WTC11 (cell line): ENCODE measurements at regions not wholly inside any gene's neighbourhood (a gene's known extent, or its start where the extent isn't known, plus 50 kb on each side); places are given as distances from the start of the nearest gene placed in this dataset.
"Not testable (repeated sequence)": the region's sequence is repeated elsewhere in the genome, so short reads cannot be mapped to it uniquely, and the experiment has no call there.

Experiments
- ATAC-seq: fragments of 200-7000 bp; cut with Tn5 transposase; 2 replicates; pipeline ENCODE4 v1.10.0; 2021; ENCODE audit warnings: mild to moderate bottlenecking, moderate library complexity
- CTCF ChIA-PET: fragments of 300-600 bp; sonication (Branson Sonifier 250); formaldehyde crosslinking; loops from one replicate; lab custom pipeline; 2021; ENCODE audit warnings: antibody characterized with exemption; lab: Charles Lee
- POLR2A ChIA-PET: fragments of 350-600 bp; sonication (Branson Sonifier 250); formaldehyde crosslinking; loops from one replicate; lab custom pipeline; 2021; ENCODE audit warnings: antibody characterized with exemption; lab: Charles Lee
- DNase-seq: peaks from one replicate; pipeline ENCODE4 v3.0.0; 2021; ENCODE audit warnings: low spot score
- H3K27ac Mint-ChIP-seq: 2 replicates; pipeline ENCODE4 v1.8.0; 2021; ENCODE audit warnings: mixed read lengths
- H3K27me3 Mint-ChIP-seq: 2 replicates; pipeline ENCODE4 v1.8.0; 2021; ENCODE audit warnings: low read depth, mild to moderate bottlenecking, moderate library complexity, mixed read lengths
- H3K36me3 Mint-ChIP-seq: 2 replicates; pipeline ENCODE4 v1.8.0; 2021; ENCODE audit warnings: mixed read lengths
- H3K4me1 Mint-ChIP-seq: 2 replicates; pipeline ENCODE4 v1.8.0; 2022; ENCODE audit warnings: mixed read lengths
- H3K4me3 Mint-ChIP-seq: 2 replicates; pipeline ENCODE4 v1.8.0; 2021; ENCODE audit warnings: mild to moderate bottlenecking, moderate library complexity, mixed read lengths
- H3K9me3 Mint-ChIP-seq: 2 replicates; pipeline ENCODE4 v1.8.0; 2021; ENCODE audit warnings: mixed read lengths
- ATF6 ChIP-seq: sonication (generic); formaldehyde crosslinking; IDR thresholded peaks from 2 replicates; pipeline ENCODE4 v1.8.1; 2023; ENCODE audit warnings: mild to moderate bottlenecking, missing genetic modification reagents
- CDX4 ChIP-seq: fragments of 250-450 bp; sonication (Bioruptor Pico); IDR thresholded peaks from 2 replicates; pipeline ENCODE4 v1.9.0; 2021; ENCODE audit warnings: moderate library complexity, mild to moderate bottlenecking, inconsistent platforms, borderline replicate concordance
- E2F4 ChIP-seq: sonication (generic); formaldehyde crosslinking; IDR thresholded peaks from 2 replicates; pipeline ENCODE4 v1.8.1; 2022; ENCODE audit warnings: low read depth, mild to moderate bottlenecking, moderate library complexity, missing genetic modification reagents, borderline replicate concordance
- ERG ChIP-seq: fragments of 250-450 bp; sonication (Bioruptor Pico); IDR thresholded peaks from 2 replicates; pipeline ENCODE4 v1.8.0; 2021; ENCODE audit warnings: mild to moderate bottlenecking
- GABPB1 ChIP-seq: sonication (generic); formaldehyde crosslinking; IDR thresholded peaks from 2 replicates; pipeline ENCODE4 v1.8.1; 2023; ENCODE audit warnings: mild to moderate bottlenecking, missing genetic modification reagents
- GTF2I ChIP-seq: fragments of 250-450 bp; sonication (Bioruptor Pico); conservative IDR thresholded peaks from 2 replicates; pipeline ENCODE4 v1.4.0; 2021; ENCODE audit warnings: mild to moderate bottlenecking
- HMGA2 ChIP-seq: fragments of 250-450 bp; sonication (Bioruptor Pico); IDR thresholded peaks from 2 replicates; pipeline ENCODE4 v1.4.0; 2021; ENCODE audit warnings: mild to moderate bottlenecking, moderate library complexity
- IRF2 ChIP-seq: sonication (generic); formaldehyde crosslinking; IDR thresholded peaks from 2 replicates; pipeline ENCODE4 v1.8.0; 2022; ENCODE audit warnings: low read depth, missing genetic modification reagents, borderline replicate concordance
- JAZF1 ChIP-seq: fragments of 250-450 bp; sonication (Bioruptor Pico); IDR thresholded peaks from 2 replicates; pipeline ENCODE4 v1.9.0; 2021; ENCODE audit warnings: moderate library complexity, mild to moderate bottlenecking, inconsistent platforms
- KAT7 ChIP-seq: sonication (generic); formaldehyde crosslinking; IDR thresholded peaks from 2 replicates; pipeline ENCODE4 v1.8.1; 2023; ENCODE audit warnings: missing genetic modification reagents, mild to moderate bottlenecking, borderline replicate concordance
- MLX ChIP-seq: sonication (generic); formaldehyde crosslinking; IDR thresholded peaks from 2 replicates; pipeline ENCODE4 v1.8.1; 2023; ENCODE audit warnings: mild to moderate bottlenecking, missing genetic modification reagents, moderate library complexity
- NFATC4 ChIP-seq: fragments of 250-450 bp; sonication (Bioruptor Pico); IDR thresholded peaks from 2 replicates; pipeline ENCODE4 v1.9.0; 2021; ENCODE audit warnings: mild to moderate bottlenecking
- RORB ChIP-seq: fragments of 250-450 bp; sonication (Bioruptor Pico); IDR thresholded peaks from 2 replicates; pipeline ENCODE4 v1.9.0; 2021; ENCODE audit warnings: mild to moderate bottlenecking
- SMAD3 ChIP-seq: sonication (generic); formaldehyde crosslinking; IDR thresholded peaks from 2 replicates; pipeline ENCODE4 v1.8.0; 2022; ENCODE audit warnings: missing genetic modification reagents, mild to moderate bottlenecking, borderline replicate concordance
- SMAD4 ChIP-seq: sonication (generic); formaldehyde crosslinking; IDR thresholded peaks from 2 replicates; pipeline ENCODE4 v1.8.0; 2022; ENCODE audit warnings: mild to moderate bottlenecking, missing genetic modification reagents
- SOX15 ChIP-seq: fragments of 250-450 bp; sonication (Bioruptor Pico); IDR thresholded peaks from 2 replicates; pipeline ENCODE4 v1.9.0; 2021; ENCODE audit warnings: mild to moderate bottlenecking
- SP1 ChIP-seq: sonication (generic); formaldehyde crosslinking; conservative IDR thresholded peaks from 2 replicates; pipeline ENCODE4 v1.8.1; 2022; ENCODE audit warnings: missing genetic modification reagents
- TEAD1 ChIP-seq: sonication (generic); formaldehyde crosslinking; IDR thresholded peaks from 2 replicates; pipeline ENCODE4 v1.8.0; 2022; ENCODE audit warnings: mild to moderate bottlenecking, missing genetic modification reagents
- ZBTB21 ChIP-seq: sonication (generic); formaldehyde crosslinking; IDR thresholded peaks from 2 replicates; pipeline ENCODE4 v1.8.1; 2023; ENCODE audit warnings: mild to moderate bottlenecking, missing genetic modification reagents, borderline replicate concordance
- ZBTB43 ChIP-seq: sonication (generic); formaldehyde crosslinking; IDR thresholded peaks from 2 replicates; pipeline ENCODE4 v1.8.1; 2023; ENCODE audit warnings: mild to moderate bottlenecking, missing genetic modification reagents
- ZNF396 ChIP-seq: fragments of 250-450 bp; sonication (Bioruptor Pico); IDR thresholded peaks from 2 replicates; pipeline ENCODE4 v1.8.0; 2021; ENCODE audit warnings: mild to moderate bottlenecking, moderate library complexity, borderline replicate concordance
- ZNF423 ChIP-seq: fragments of 250-450 bp; sonication (Bioruptor Pico); IDR thresholded peaks from 2 replicates; pipeline ENCODE4 v2.1.2; 2022; ENCODE audit warnings: mild to moderate bottlenecking, moderate library complexity

- Mint-ChIP-seq H3K4me3 (no peak overlapping the region), H3K36me3 (no peaks in the 10 kb centered on the region), H3K4me1 (peaks cover 30% of the 10 kb centered on the region), H3K9me3 (no peaks in the 10 kb centered on the region), H3K27me3 (peaks cover 4% of the 10 kb centered on the region; the same call in 1 of the 2 replicates), H3K27ac (no peak overlapping the region)
- POLR2A ChIA-PET: no interaction called here
- CTCF ChIA-PET: no interaction called here
- no peak for ATAC-seq
- no peak for DNase-seq
- TF ChIP-seq HMGA2 (CRISPR knock-in tag) (no peak), GABPB1 (CRISPR knock-in tag) (no peak), NFATC4 (CRISPR knock-in tag) (no peak), SMAD4 (CRISPR knock-in tag) (no peak), KAT7 (CRISPR knock-in tag) (no peak)
Observed at GRCh38 chr2:60213865-60214625, 339.4 kb downstream of the BCL11A start.

GRCh38 chr2:60212181-60212945 lies 341.1 kb downstream of the BCL11A start:
- CTCF ChIA-PET: no interaction called here
- ATAC-seq: no peak
- peaks cover 30% of the 10 kb centered on the region for H3K4me1 Mint-ChIP-seq

GRCh38 chr2:60189006-60189405 lies 364.4 kb downstream of the BCL11A start:
- H3K4me1 Mint-ChIP-seq, H3K27ac Mint-ChIP-seq, POLR2A ChIA-PET, ATAC-seq, H3K27me3 Mint-ChIP-seq, H3K4me3 Mint-ChIP-seq, CTCF ChIA-PET, DNase-seq: not testable (repeated sequence)
- Mint-ChIP-seq H3K9me3 (peaks cover 61% of the 10 kb centered on the region), H3K36me3 (peaks cover 27% of the 10 kb centered on the region)

More at GRCh38 chr2:60212181-60212945, 341.1 kb downstream of the BCL11A start:
- no peaks in the 10 kb centered on the region for H3K36me3 Mint-ChIP-seq
- DNase-seq: no peak
- H3K27ac Mint-ChIP-seq: no peak overlapping the region
- no peak for TF ChIP-seq IRF2 (CRISPR knock-in tag)
- no peak for TF ChIP-seq TEAD1 (CRISPR knock-in tag)
- no peak for TF ChIP-seq CDX4
- no peak for TF ChIP-seq E2F4 (CRISPR knock-in tag)
- TF ChIP-seq ZNF396 (CRISPR knock-in tag): no peak
- no peak for TF ChIP-seq SMAD3 (CRISPR knock-in tag)
- TF ChIP-seq SOX15 (CRISPR knock-in tag): no peak
- TF ChIP-seq JAZF1 (CRISPR knock-in tag): no peak
- no peak for TF ChIP-seq GTF2I (CRISPR knock-in tag)
- no peak for TF ChIP-seq ERG
- H3K27me3 Mint-ChIP-seq: peaks cover 4% of the 10 kb centered on the region; the same call in 1 of the 2 replicates
- H3K4me3 Mint-ChIP-seq: no peak overlapping the region
- H3K9me3 Mint-ChIP-seq: no peaks in the 10 kb centered on the region
- POLR2A ChIA-PET: no interaction called here

- Mint-ChIP-seq H3K9me3 (no peaks in the 10 kb centered on the region), H3K27ac (no peak overlapping the region), H3K4me1 (no peaks in the 10 kb centered on the region), H3K36me3 (no peaks in the 10 kb centered on the region), H3K4me3 (no peak overlapping the region), H3K27me3 (no peaks in the 10 kb centered on the region)
- ATAC-seq (no peak), DNase-seq (no peak)
- ChIA-PET POLR2A (no interaction called here), CTCF (no interaction called here)
- TF ChIP-seq ZNF423 (CRISPR knock-in tag) (no peak), MLX (CRISPR knock-in tag) (no peak), ATF6 (no peak), SP1 (CRISPR knock-in tag) (no peak), ZBTB21 (CRISPR knock-in tag) (no peak), ZBTB43 (CRISPR knock-in tag) (no peak), RORB (CRISPR knock-in tag) (no peak)
Observed at GRCh38 chr2:60175290-60175689, 378.2 kb downstream of the BCL11A start.
